Hepatocyte (in vitro differentiated cells): ENCODE measurements at regions not wholly inside any gene's neighbourhood (a gene's known extent, or its start where the extent isn't known, plus 50 kb on each side); places are given as distances from the start of the nearest gene placed in this dataset.

Experiments
- EZH2 ChIP-seq: fragments of 200-600 bp; sonication (generic); IDR thresholded peaks from 2 replicates; pipeline ENCODE4 v1.6.1; 2016; ENCODE audit warnings: antibody characterized with exemption, mild to moderate bottlenecking, borderline replicate concordance
- TF ChIP-seq, protein P1 (sequence below): fragments of 200-600 bp; sonication (generic); IDR thresholded peaks from 2 replicates; pipeline ENCODE4 v1.5.1; 2016; ENCODE audit warnings: antibody characterized with exemption, mild to moderate bottlenecking; ENCODE audit not compliant: poor library complexity

DNA sequence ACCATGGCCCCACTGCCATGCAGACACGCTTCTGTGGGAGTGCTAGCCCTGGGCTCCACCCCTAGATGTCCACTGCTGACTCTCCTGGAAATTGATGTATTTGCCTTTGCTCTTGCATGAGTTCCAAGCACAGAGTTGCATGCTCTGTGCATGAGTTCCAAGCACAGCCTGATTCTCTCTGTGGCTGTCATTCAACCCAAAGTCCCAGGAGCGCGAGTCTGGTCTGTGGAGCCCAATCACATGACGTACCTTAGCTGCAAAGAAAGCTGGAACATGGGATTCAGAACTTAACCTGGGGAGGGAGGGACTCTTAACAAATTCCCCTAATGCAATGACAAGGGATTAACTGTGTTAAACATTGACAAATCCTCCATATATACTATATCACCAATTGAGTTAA is 114.3 kb upstream of the SLC24A3 start:
- TF ChIP-seq, protein P1, sequence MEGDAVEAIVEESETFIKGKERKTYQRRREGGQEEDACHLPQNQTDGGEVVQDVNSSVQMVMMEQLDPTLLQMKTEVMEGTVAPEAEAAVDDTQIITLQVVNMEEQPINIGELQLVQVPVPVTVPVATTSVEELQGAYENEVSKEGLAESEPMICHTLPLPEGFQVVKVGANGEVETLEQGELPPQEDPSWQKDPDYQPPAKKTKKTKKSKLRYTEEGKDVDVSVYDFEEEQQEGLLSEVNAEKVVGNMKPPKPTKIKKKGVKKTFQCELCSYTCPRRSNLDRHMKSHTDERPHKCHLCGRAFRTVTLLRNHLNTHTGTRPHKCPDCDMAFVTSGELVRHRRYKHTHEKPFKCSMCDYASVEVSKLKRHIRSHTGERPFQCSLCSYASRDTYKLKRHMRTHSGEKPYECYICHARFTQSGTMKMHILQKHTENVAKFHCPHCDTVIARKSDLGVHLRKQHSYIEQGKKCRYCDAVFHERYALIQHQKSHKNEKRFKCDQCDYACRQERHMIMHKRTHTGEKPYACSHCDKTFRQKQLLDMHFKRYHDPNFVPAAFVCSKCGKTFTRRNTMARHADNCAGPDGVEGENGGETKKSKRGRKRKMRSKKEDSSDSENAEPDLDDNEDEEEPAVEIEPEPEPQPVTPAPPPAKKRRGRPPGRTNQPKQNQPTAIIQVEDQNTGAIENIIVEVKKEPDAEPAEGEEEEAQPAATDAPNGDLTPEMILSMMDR, result no peak
- no peak for TF ChIP-seq EZH2
